Psoas muscle (tissue), 7 donors: ENCODE measurements at regions not wholly inside any gene's neighbourhood (a gene's known extent, or its start where the extent isn't known, plus 50 kb on each side); places are given as distances from the start of the nearest gene placed in this dataset.
A peak's percentile ranks its signal among the peaks of the same experiment; 100 is the strongest.

Source experiments
- ATAC-seq, 4 donors: fragments of 200-7000 bp; cut with Tn5 transposase; one replicate each; pipeline ENCODE4 v1.9.1; 2020; ENCODE audit warnings: moderate library complexity in 3 of 4, mild to moderate bottlenecking in 2 of 4
- DNase-seq, 2 donors: peaks; one replicate each; pipeline ENCODE4 v3.0.0-alpha.2; 2020
- H3K27ac ChIP-seq: fragments of 200-600 bp; one replicate; pipeline ENCODE4 v1.8.0; 2022
- H3K27me3 ChIP-seq, 3 donors: fragments of 200-600 bp in 1 of 3; one replicate each; pipeline versions ENCODE4 v1.6.1 to v1.8.0; 2013 to 2022; ENCODE audit warnings: low read length in 2 of 3, mild to moderate bottlenecking in 2 of 3, moderate library complexity in 1 of 3; ENCODE audit not compliant: insufficient read depth in 3 of 3
- H3K36me3 ChIP-seq, 2 donors: fragments of 200-600 bp in 1 of 2; one replicate each; pipeline versions ENCODE4 v1.6.1 to v1.8.0; 2013 to 2022; ENCODE audit warnings: low read depth in 1 of 2, mild to moderate bottlenecking in 1 of 2, moderate library complexity in 1 of 2; ENCODE audit not compliant: insufficient read depth in 1 of 2
- H3K4me1 ChIP-seq: fragments of 200-600 bp; one replicate; pipeline ENCODE4 v1.8.0; 2022
- H3K4me3 ChIP-seq: fragments of 200-600 bp; one replicate; pipeline ENCODE4 v1.8.0; 2022; ENCODE audit warnings: mild to moderate bottlenecking
- H3K9me3 ChIP-seq: fragments of 200-600 bp; one replicate; pipeline ENCODE4 v1.8.0; 2022
- WGBS, 3 donors: extraction: QIAGEN DNeasy Blood & Tissue Kit; methylation state at CpG; one replicate each; pipeline versions ENCODE4 v1.1.6 to v1.1.7; 2013; 5-methylcytosine and 5-hydroxymethylcytosine counted together
- intact Hi-C, 2 donors: fragments of 100-400 bp; cut with DNase I; formaldehyde crosslinking; loops; one replicate each; pipeline versions ENCODE4 v1.11.0 to v1.14.2; 2022
- TF ChIP-seq, protein P1 (sequence below): fragments of 200-600 bp; IDR thresholded peaks from one replicate; pipeline ENCODE4 v1.8.0; 2022; ENCODE audit warnings: antibody characterized with exemption
- donor health status: healthy with polysubstance abuse.
- donor health status: DM: no; HTN: no; CAD: no; lungs with moderate emphysema.
- donor health status: Bipolar disorder and iron deficiency.
- donor health status: healthy.
- donor health status: DM: yes; HTN: yes; CAD: no.
- donor health status: DM: no; HTN: no; CAD: no.
- donor health status: DM: yes; HTN: yes; CAD: no.

DNA sequence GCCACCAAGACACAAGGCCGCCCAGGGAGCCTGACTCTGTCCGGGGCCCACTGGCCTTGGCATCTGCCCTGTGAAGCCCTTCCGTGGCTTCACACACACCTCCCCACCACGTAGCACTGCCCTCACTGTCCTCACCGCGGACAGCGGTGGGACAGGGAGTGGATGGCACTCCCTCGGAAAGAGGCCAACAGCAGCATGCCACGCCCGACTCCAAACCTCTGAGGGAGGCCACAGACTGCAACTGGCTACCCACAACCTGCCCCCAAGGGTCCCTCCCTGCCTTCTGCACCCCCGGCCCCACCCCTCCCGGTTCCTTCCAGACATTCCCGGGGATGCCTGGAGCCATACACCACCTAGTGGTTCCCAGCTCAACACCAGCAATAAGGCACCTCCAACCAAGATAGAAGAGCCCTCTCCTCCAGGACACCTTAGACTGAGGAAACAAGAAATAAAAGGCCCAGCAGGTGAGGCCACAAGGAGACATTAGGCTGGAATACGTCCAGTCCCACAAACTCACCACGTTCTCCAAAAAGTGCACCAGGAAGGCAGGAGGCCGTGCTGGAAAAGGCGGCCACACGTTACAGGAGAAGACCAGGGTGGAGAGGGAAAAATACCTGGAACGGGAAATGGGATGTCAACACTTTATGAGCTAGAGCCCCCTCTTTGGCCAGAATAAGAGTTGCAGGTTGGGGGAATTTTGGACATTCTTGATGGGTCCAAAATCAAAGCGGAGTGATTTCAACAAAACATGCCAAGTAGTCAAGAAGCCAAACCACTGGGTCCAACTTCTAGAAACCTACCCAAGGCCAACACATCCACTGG, 310.0 kb downstream of the SOX9 start:
- WGBS, 3 donors, result 85% methylated on average over 20 of the region's 20 CpGs
- no peaks in the 10 kb centered on the region for H3K4me1 ChIP-seq
- ATAC-seq, result peak in 1 of 4 donors; percentile 46
- H3K27me3 ChIP-seq, result no peaks in the 10 kb centered on the region
- DNase-seq, result no peak
- no peak overlapping the region for H3K27ac ChIP-seq
- no peaks in the 10 kb centered on the region for H3K36me3 ChIP-seq
- no peaks in the 10 kb centered on the region for H3K9me3 ChIP-seq
- no peak overlapping the region for H3K4me3 ChIP-seq
- TF ChIP-seq, protein P1, sequence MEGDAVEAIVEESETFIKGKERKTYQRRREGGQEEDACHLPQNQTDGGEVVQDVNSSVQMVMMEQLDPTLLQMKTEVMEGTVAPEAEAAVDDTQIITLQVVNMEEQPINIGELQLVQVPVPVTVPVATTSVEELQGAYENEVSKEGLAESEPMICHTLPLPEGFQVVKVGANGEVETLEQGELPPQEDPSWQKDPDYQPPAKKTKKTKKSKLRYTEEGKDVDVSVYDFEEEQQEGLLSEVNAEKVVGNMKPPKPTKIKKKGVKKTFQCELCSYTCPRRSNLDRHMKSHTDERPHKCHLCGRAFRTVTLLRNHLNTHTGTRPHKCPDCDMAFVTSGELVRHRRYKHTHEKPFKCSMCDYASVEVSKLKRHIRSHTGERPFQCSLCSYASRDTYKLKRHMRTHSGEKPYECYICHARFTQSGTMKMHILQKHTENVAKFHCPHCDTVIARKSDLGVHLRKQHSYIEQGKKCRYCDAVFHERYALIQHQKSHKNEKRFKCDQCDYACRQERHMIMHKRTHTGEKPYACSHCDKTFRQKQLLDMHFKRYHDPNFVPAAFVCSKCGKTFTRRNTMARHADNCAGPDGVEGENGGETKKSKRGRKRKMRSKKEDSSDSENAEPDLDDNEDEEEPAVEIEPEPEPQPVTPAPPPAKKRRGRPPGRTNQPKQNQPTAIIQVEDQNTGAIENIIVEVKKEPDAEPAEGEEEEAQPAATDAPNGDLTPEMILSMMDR, result no peak
- intact Hi-C loops, result no loop called here

DNA sequence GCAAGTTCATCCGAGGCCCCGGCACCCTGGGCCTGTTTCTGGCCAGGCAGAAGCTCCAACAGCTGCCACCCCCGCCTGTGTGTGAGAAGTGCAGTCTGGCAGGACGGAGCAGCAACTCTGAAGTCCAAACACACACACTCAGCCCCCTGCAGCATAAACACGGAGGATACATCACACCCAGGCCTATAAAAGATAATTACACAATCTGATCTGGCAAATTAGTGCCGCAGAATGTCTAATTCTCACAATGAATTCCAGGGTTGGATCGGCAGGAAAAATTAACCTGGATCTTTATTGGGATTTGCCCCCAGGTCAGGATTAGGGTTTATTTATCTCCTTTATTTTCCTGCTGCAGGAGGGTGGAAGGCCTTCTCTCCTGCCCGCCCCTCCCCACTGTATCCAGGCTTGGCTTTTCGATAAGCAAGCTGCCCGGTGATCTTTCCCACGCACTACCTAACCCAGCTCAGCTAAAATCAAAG, 311.4 kb downstream of the SOX9 start:
- Histone ChIP-seq H3K4me1 (no peaks in the 10 kb centered on the region), H3K9me3 (no peaks in the 10 kb centered on the region), H3K36me3 (no peaks in the 10 kb centered on the region), H3K27me3 (no peaks in the 10 kb centered on the region), H3K4me3 (no peak overlapping the region), H3K27ac (no peak overlapping the region)
- intact Hi-C loops, result no loop called here
- TF ChIP-seq, protein P1, result no peak
- WGBS, 3 donors, result 49 to 59% (median 51%) methylated on average over 11 of the region's 11 CpGs
- DNase-seq, result no peak
- ATAC-seq, result no peak

DNA sequence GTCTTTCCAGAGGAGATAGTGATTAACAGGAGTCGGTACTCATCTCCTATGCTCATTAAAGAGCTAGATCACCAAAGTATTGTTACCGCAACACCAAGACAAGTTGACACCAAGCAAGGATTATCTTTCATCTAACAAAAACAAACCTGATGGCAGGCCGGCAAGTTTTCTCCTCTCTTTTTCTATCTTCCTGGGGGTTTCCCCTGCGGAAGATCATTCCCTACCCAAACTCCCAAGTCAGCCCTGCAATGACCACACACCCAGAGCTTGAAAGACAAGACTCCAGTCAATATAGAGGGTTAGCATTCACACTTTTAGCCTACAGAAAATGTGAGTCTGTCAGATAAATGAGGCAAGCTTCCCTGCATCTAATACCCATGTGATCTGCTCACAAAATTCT, 312.1 kb downstream of the SOX9 start:
- intact Hi-C loops, result no loop called here
- Histone ChIP-seq H3K36me3 (no peaks in the 10 kb centered on the region), H3K4me1 (no peaks in the 10 kb centered on the region), H3K27me3 (no peaks in the 10 kb centered on the region), H3K4me3 (no peak overlapping the region), H3K9me3 (no peaks in the 10 kb centered on the region), H3K27ac (no peak overlapping the region)
- 52 to 70% (median 55%) methylated on average over 4 of the region's 4 CpGs for WGBS, 3 donors
- no peak for ATAC-seq
- TF ChIP-seq, protein P1, result no peak
- no peak for DNase-seq

DNA sequence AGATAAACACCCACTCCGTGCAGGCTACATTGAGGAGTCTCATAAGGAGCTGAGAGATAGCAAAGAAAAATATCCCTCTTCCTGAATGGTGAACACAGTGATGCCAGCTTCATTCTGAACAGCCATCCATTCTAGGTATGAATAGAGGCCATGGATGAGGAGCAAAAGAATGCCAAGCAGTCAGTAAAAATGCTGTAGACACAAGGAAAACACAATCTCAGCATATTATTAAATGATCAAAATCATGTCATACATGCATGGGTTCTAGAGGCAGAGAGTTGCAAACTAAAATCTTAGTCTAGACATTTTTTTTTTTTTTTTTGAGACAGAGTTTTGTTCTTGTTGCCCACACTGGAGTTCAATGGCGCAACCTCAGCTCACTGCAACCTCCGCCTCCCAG, 313.0 kb downstream of the SOX9 start:
- H3K36me3 ChIP-seq, result no peaks in the 10 kb centered on the region
- no peak overlapping the region for H3K27ac ChIP-seq
- no peaks in the 10 kb centered on the region for H3K4me1 ChIP-seq
- H3K27me3 ChIP-seq, result no peaks in the 10 kb centered on the region
- no peak overlapping the region for H3K4me3 ChIP-seq
- intact Hi-C loops, result no loop called here
- no peaks in the 10 kb centered on the region for H3K9me3 ChIP-seq
- TF ChIP-seq, protein P1, result no peak
- DNase-seq (no peak), ATAC-seq (no peak)
- 74 to 86% (median 82%) methylated on average over 3 of the region's 3 CpGs for WGBS, 3 donors

DNA sequence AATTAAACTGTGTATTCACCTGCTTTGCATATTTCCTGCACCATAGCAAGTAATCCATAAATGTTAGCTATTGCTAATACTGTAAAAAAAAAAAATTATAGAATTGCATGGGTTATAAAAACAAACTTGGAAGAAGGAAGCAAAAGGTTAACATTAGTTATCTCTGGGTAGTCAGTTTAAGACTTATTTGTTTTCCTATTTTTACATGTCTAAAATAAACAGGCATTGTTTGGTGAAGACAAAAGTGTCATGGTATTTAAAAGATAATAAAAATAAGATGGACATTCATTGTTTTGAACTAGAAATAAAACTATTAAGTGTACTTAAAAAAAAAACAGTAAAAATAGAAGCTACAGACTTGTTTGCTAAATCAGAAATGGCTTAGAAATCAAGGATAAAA, 313.8 kb downstream of the SOX9 start:
- Histone ChIP-seq H3K4me1 (no peaks in the 10 kb centered on the region), H3K4me3 (no peak overlapping the region), H3K36me3 (no peaks in the 10 kb centered on the region), H3K27ac (no peak overlapping the region), H3K9me3 (no peaks in the 10 kb centered on the region), H3K27me3 (no peaks in the 10 kb centered on the region)
- ATAC-seq, result no peak
- intact Hi-C loops, result no loop called here
- TF ChIP-seq, protein P1, result no peak
- DNase-seq, result no peak
